Tibial nerve (tissue), 4 donors: ENCODE measurements at regions not wholly inside any gene's neighbourhood (a gene's known extent, or its start where the extent isn't known, plus 50 kb on each side); places are given as distances from the start of the nearest gene placed in this dataset.

Experiments
- CTCF ChIP-seq, 5 experiments: fragments of 200-600 bp in 3 of 5; fragments of 450-650 bp in 2 of 5; sonication (generic) in 3 of 5; IDR thresholded peaks; one replicate each; pipeline ENCODE4 v1.5.1; 2016 to 2019; ENCODE audit warnings: antibody characterized with exemption in 5 of 5, mild to moderate bottlenecking in 3 of 5, moderate library complexity in 2 of 5
- EP300 ChIP-seq, 2 donors: sonication (generic); formaldehyde crosslinking; IDR thresholded peaks; one replicate each; pipeline ENCODE4 v1.6.1; 2017; ENCODE audit warnings: antibody characterized with exemption in 2 of 2, mild to moderate bottlenecking in 1 of 2

- no peak for TF ChIP-seq CTCF (IDR thresholded peaks at IDR 0.05)
- TF ChIP-seq EP300 (IDR thresholded peaks at IDR 0.05), result no peak
Measured at GRCh38 chr11:97000481-97000880, 610.7 kb downstream of the JRKL start.
